CD4-positive, alpha-beta T cell (primary cell): ENCODE measurements at regions not wholly inside any gene's neighbourhood (a gene's known extent, or its start where the extent isn't known, plus 50 kb on each side); places are given as distances from the start of the nearest gene placed in this dataset.

Source experiments
- ATAC-seq: fragments of 200-7000 bp; cut with Tn5 transposase; one replicate; pipeline ENCODE4 v1.10.0; 2022; ENCODE audit warnings: mild to moderate bottlenecking; ENCODE audit not compliant: poor library complexity
- CTCF ChIA-PET: fragments of 350-600 bp; sonication (Branson Sonifier 250); formaldehyde crosslinking; loops from one replicate; lab custom pipeline; 2021; ENCODE audit warnings: antibody characterized with exemption, inconsistent platforms; lab: Charles Lee
- POLR2A ChIA-PET: fragments of 350-600 bp; sonication (Branson Sonifier 250); formaldehyde crosslinking; loops from one replicate; lab custom pipeline; 2021; ENCODE audit warnings: antibody characterized with exemption, inconsistent platforms; lab: Charles Lee
- DNase-seq, 14 experiments: peaks; one replicate each; pipeline ENCODE4 v3.0.0-alpha.2; 2013 to 2020; ENCODE audit warnings: mixed read lengths in 2 of 14
- H3K27ac ChIP-seq, 2 donors: one replicate each; pipeline versions ENCODE4 v1.5.1 to v1.7.0; 2013; ENCODE audit warnings: low read length in 2 of 2, low read depth in 1 of 2, mild to moderate bottlenecking in 1 of 2
- H3K27me3 ChIP-seq, 2 experiments: 1 replicate in 1 of 2; 2 replicates in 1 of 2; pipeline versions ENCODE4 v1.6.1 to v1.7.0; 2013; ENCODE audit warnings: low read length in 2 of 2, control low read depth in 1 of 2, mild to moderate bottlenecking in 1 of 2, moderate library complexity in 1 of 2; ENCODE audit not compliant: insufficient read depth in 2 of 2, control insufficient read depth in 1 of 2
- H3K36me3 ChIP-seq: one replicate; pipeline ENCODE4 v1.6.1; 2013; ENCODE audit warnings: low read length, control low read depth; ENCODE audit not compliant: insufficient read depth
- H3K4me1 ChIP-seq: one replicate; pipeline ENCODE4 v1.6.1; 2013; ENCODE audit warnings: low read length, control low read depth; ENCODE audit not compliant: insufficient read depth
- H3K4me3 ChIP-seq: one replicate; pipeline ENCODE4 v1.5.1; 2013; ENCODE audit warnings: mild to moderate bottlenecking, low read length, moderate library complexity
- H3K9me3 ChIP-seq, 2 experiments: 1 replicate in 1 of 2; 2 replicates in 1 of 2; pipeline versions ENCODE4 v1.6.1 to v1.7.0; 2013; ENCODE audit warnings: low read length in 2 of 2, mild to moderate bottlenecking in 2 of 2, control low read depth in 1 of 2, moderate library complexity in 1 of 2; ENCODE audit not compliant: control insufficient read depth in 1 of 2, insufficient read depth in 1 of 2
- H3K27ac Mint-ChIP-seq: one replicate; pipeline ENCODE4 v1.8.0; 2020; ENCODE audit warnings: mixed read lengths
- H3K27me3 Mint-ChIP-seq: one replicate; pipeline ENCODE4 v1.8.0; 2021; ENCODE audit warnings: mixed read lengths
- H3K36me3 Mint-ChIP-seq: one replicate; pipeline ENCODE4 v1.8.0; 2021; ENCODE audit warnings: low read depth, mixed read lengths
- H3K4me1 Mint-ChIP-seq: one replicate; pipeline ENCODE4 v1.8.0; 2021; ENCODE audit warnings: low read depth, mixed read lengths
- H3K4me3 Mint-ChIP-seq: one replicate; pipeline ENCODE4 v1.8.0; 2020; ENCODE audit warnings: mild to moderate bottlenecking, mixed read lengths
- H3K9me3 Mint-ChIP-seq: one replicate; pipeline ENCODE4 v1.8.0; 2020; ENCODE audit warnings: mixed read lengths
- CTCF ChIP-seq: fragments of 200-600 bp; IDR thresholded peaks from one replicate; pipeline ENCODE4 v1.8.0; 2022; ENCODE audit warnings: antibody characterized with exemption, mild to moderate bottlenecking
- intact Hi-C, 2 experiments: fragments of 100-400 bp; cut with DNase I in 1 of 2; cut with micrococcal nuclease in 1 of 2; formaldehyde crosslinking; loops; one replicate each; pipeline versions ENCODE4 v1.15.1 to v1.9.0; 2023 to 2025; cut with DNase I, micrococcal nuclease

- Histone ChIP-seq H3K9me3 (no peaks in the 10 kb centered on the region), H3K4me3 (no peak overlapping the region), H3K36me3 (no peaks in the 10 kb centered on the region), H3K27ac (no peak overlapping the region), H3K27me3 (no peaks in the 10 kb centered on the region), H3K4me1 (no peaks in the 10 kb centered on the region)
- ChIA-PET POLR2A (no interaction called here), CTCF (no interaction called here)
- Mint-ChIP-seq H3K4me3 (no peak overlapping the region), H3K27me3 (no peaks in the 10 kb centered on the region), H3K36me3 (no peaks in the 10 kb centered on the region), H3K27ac (no peak overlapping the region), H3K9me3 (no peaks in the 10 kb centered on the region), H3K4me1 (no peaks in the 10 kb centered on the region)
- intact Hi-C loops = no loop called here
- ATAC-seq (no peak), DNase-seq (no peak)
- TF ChIP-seq CTCF = no peak
These were observed 304.6 kb downstream of the SPRY1 start for GRCh38 chr4:123701131-123701575.

GRCh38 chr4:123705419-123705818 is 308.8 kb downstream of the SPRY1 start:
- no peaks in the 10 kb centered on the region for H3K36me3 ChIP-seq
- peaks cover 3 to 4% of the 10 kb centered on the region in 2 experiments for H3K27me3 ChIP-seq
- H3K27ac ChIP-seq = no peak overlapping the region
- no peaks in the 10 kb centered on the region for H3K4me1 Mint-ChIP-seq
- H3K36me3 Mint-ChIP-seq = no peaks in the 10 kb centered on the region
- no peak overlapping the region for H3K4me3 Mint-ChIP-seq
- no peak for TF ChIP-seq CTCF
- no peaks in the 10 kb centered on the region for H3K4me1 ChIP-seq
- H3K9me3 ChIP-seq = peaks cover 0 to 10% of the 10 kb centered on the region in 2 experiments
- POLR2A ChIA-PET = no interaction called here
- H3K27me3 Mint-ChIP-seq = peaks cover 7% of the 10 kb centered on the region
- intact Hi-C loops = no loop called here
- CTCF ChIA-PET = no interaction called here
- ATAC-seq = no peak
- H3K9me3 Mint-ChIP-seq = peaks cover 2% of the 10 kb centered on the region
- H3K4me3 ChIP-seq = no peak overlapping the region
- no peak for DNase-seq
- H3K27ac Mint-ChIP-seq = no peak overlapping the region

- Histone ChIP-seq H3K36me3 (no peaks in the 10 kb centered on the region), H3K4me1 (no peaks in the 10 kb centered on the region), H3K27ac (no peak overlapping the region), H3K9me3 (peaks cover 0 to 10% of the 10 kb centered on the region in 2 experiments), H3K4me3 (no peak overlapping the region), H3K27me3 (peaks cover 3 to 4% of the 10 kb centered on the region in 2 experiments)
- H3K27ac Mint-ChIP-seq = no peak overlapping the region
- no peak for TF ChIP-seq CTCF
- ATAC-seq (no peak), DNase-seq (no peak)
- H3K9me3 Mint-ChIP-seq = peaks cover 5% of the 10 kb centered on the region
- ChIA-PET POLR2A (no interaction called here), CTCF (no interaction called here)
- no peak overlapping the region for H3K4me3 Mint-ChIP-seq
- no peaks in the 10 kb centered on the region for H3K4me1 Mint-ChIP-seq
- intact Hi-C loops = no loop called here
- no peaks in the 10 kb centered on the region for H3K36me3 Mint-ChIP-seq
- H3K27me3 Mint-ChIP-seq = peaks cover 7% of the 10 kb centered on the region
These were observed 310.4 kb downstream of the SPRY1 start for GRCh38 chr4:123706973-123707372.
